Smooth muscle cell (in vitro differentiated cells): ENCODE measurements at regions not wholly inside any gene's neighbourhood (a gene's known extent, or its start where the extent isn't known, plus 50 kb on each side); places are given as distances from the start of the nearest gene placed in this dataset.

Source experiments
- DNase-seq: peaks from one replicate; lab custom pipeline; 2025; ENCODE audit not compliant: unreplicated experiment; lab: John Stamatoyannopoulos, UW
- H2AFZ ChIP-seq: fragments of 200-600 bp; sonication (generic); 2 replicates; pipeline ENCODE4 v1.6.0; 2016; ENCODE audit warnings: antibody characterized with exemption, low read depth, mild to moderate bottlenecking
- H3F3A ChIP-seq: fragments of 200-600 bp; sonication (generic); 2 replicates; pipeline ENCODE4 v1.6.0; 2017; ENCODE audit warnings: antibody characterized with exemption, low read depth
- H3K27ac ChIP-seq: fragments of 200-600 bp; sonication (generic); 2 replicates; pipeline ENCODE4 v1.5.1; 2016; ENCODE audit warnings: low read depth, mild to moderate bottlenecking
- H3K27me3 ChIP-seq: fragments of 200-600 bp; sonication (generic); 2 replicates; pipeline ENCODE4 v1.6.1; 2016; ENCODE audit warnings: low read depth, mild to moderate bottlenecking
- H3K36me3 ChIP-seq: fragments of 200-600 bp; sonication (generic); 2 replicates; pipeline ENCODE4 v1.5.1; 2016; ENCODE audit warnings: low read depth
- H3K4me1 ChIP-seq: fragments of 200-600 bp; sonication (generic); 2 replicates; pipeline ENCODE4 v1.5.1; 2016; ENCODE audit warnings: low read depth
- H3K4me2 ChIP-seq: fragments of 200-600 bp; sonication (generic); 2 replicates; pipeline ENCODE4 v1.6.0; 2016; ENCODE audit warnings: mild to moderate bottlenecking
- H3K4me3 ChIP-seq: fragments of 200-600 bp; sonication (generic); 2 replicates; pipeline ENCODE4 v1.5.1; 2016; ENCODE audit warnings: mild to moderate bottlenecking
- H3K79me2 ChIP-seq: fragments of 200-600 bp; sonication (generic); 2 replicates; pipeline ENCODE4 v1.6.0; 2016; ENCODE audit warnings: low read depth, mild to moderate bottlenecking
- H3K9ac ChIP-seq: fragments of 200-600 bp; sonication (generic); 2 replicates; pipeline ENCODE4 v1.6.0; 2016; ENCODE audit warnings: low read depth
- H3K9me3 ChIP-seq: fragments of 200-600 bp; sonication (generic); replicated peaks from 2 replicates; pipeline ENCODE4 v1.5.1; 2016; ENCODE audit warnings: low read depth
- H4K20me1 ChIP-seq: fragments of 200-600 bp; sonication (generic); 2 replicates; pipeline ENCODE4 v1.6.0; 2016; ENCODE audit warnings: low read depth
- WGBS: methylation state at CpG from one replicate; pipeline ENCODE4 v1.1.7; 2016; ENCODE audit warnings: low lambda C conversion rate; 5-methylcytosine and 5-hydroxymethylcytosine counted together
- TF ChIP-seq, protein P1 (sequence below): fragments of 200-600 bp; sonication (generic); IDR thresholded peaks from 2 replicates; pipeline ENCODE4 v1.5.1; 2017; ENCODE audit warnings: borderline replicate concordance, mild to moderate bottlenecking, antibody characterized with exemption; ENCODE audit not compliant: insufficient read depth, poor library complexity, severe bottlenecking

DNA sequence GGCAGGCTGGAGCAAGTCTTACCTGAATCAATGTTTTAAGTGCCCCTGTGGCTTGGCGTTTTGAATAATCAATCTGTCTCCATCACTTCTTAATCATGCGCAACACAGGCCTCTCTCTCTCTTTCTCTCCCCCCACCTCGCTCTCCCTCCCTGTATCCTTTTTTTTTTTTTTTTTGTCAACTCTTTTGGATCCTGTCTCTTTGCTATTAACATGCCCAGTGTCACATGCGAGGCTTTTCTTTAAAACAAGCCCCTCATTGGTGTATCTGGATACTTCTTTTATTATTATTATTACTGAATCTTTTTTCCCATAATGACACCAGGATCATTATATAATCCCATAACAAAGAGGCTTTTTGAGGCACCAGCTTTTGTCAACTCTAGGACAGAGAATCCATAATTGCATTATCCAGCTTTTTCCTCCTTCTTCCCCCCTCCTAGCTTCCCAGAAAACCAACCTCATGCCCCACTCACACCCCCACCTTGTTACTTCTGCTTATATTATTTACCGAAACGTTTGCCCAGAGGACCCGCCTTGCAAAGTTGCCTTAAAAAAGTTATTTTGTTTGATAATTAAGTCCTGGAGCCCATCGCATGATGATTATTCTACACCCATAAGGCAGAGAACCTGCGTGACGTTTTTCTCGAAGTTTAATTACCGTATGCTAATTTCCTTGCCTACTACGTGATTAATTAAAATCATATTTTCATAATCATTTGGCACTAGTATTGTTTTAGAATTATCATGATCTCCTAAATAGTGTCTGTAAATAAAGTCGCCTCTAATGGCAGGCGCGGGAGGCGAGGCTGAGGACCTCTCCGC, 148.1 kb upstream of the ZNF536 start:
- Histone ChIP-seq H4K20me1 (no peaks in the 10 kb centered on the region), H3K4me3 (peak overlapping the region; percentile 56), H3K27me3 (peaks cover 85% of the 10 kb centered on the region), H3K9ac (no peak overlapping the region), H3F3A (no peaks in the 10 kb centered on the region), H2AFZ (no peak overlapping the region), H3K79me2 (no peaks in the 10 kb centered on the region), H3K4me1 (peaks cover 32% of the 10 kb centered on the region), H3K9me3 (no peaks in the 10 kb centered on the region), H3K27ac (no peak overlapping the region), H3K4me2 (peak overlapping the region; percentile 89), H3K36me3 (no peaks in the 10 kb centered on the region)
- TF ChIP-seq, protein P1, sequence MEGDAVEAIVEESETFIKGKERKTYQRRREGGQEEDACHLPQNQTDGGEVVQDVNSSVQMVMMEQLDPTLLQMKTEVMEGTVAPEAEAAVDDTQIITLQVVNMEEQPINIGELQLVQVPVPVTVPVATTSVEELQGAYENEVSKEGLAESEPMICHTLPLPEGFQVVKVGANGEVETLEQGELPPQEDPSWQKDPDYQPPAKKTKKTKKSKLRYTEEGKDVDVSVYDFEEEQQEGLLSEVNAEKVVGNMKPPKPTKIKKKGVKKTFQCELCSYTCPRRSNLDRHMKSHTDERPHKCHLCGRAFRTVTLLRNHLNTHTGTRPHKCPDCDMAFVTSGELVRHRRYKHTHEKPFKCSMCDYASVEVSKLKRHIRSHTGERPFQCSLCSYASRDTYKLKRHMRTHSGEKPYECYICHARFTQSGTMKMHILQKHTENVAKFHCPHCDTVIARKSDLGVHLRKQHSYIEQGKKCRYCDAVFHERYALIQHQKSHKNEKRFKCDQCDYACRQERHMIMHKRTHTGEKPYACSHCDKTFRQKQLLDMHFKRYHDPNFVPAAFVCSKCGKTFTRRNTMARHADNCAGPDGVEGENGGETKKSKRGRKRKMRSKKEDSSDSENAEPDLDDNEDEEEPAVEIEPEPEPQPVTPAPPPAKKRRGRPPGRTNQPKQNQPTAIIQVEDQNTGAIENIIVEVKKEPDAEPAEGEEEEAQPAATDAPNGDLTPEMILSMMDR: no peak
- no peak for DNase-seq
- 13% methylated on average over 18 of the region's 18 CpGs for WGBS

DNA sequence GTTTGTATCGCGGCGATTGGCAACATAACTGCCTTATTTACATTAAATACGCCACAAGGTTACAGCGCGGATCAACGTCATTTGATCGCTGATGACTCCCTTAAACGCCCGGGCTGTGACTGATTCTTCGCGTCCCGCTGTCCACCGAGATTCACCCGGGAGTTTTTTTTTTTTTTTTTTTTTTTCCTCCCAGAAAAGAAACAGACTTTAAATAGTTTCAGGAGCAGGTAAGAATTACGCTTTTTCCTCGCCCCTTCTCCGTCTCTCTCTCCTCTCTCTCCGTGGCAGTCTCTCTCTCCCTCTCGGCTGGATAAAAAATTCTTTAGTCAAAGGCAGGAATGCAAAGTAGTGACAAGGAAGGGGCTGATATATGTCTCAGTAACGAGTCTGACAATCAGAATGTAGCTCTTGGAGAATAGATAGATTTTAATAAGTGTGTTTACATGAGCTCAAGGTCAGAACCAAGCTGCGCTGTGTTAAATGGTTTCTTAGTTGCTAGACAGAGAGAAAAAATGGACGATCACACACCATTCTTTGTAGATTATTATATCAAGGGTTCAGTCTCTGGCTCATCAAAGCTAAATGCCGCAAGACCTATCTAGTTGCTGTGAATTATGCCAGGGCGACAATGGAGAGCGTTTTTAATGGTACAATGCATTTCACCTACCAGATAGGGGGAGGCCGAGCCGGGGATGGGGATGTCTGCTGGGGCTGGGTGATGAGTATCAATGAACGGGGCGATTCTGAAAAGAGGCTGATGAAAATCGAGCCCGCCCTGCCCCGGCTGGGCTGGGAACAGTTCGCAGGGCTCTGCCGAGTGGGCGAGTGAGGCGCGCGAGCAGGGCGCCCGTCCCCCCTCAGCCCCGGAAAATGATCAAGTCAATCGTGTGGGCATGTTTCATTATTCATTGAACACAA, 147.2 kb upstream of the ZNF536 start:
- H2AFZ ChIP-seq: no peak overlapping the region

DNA sequence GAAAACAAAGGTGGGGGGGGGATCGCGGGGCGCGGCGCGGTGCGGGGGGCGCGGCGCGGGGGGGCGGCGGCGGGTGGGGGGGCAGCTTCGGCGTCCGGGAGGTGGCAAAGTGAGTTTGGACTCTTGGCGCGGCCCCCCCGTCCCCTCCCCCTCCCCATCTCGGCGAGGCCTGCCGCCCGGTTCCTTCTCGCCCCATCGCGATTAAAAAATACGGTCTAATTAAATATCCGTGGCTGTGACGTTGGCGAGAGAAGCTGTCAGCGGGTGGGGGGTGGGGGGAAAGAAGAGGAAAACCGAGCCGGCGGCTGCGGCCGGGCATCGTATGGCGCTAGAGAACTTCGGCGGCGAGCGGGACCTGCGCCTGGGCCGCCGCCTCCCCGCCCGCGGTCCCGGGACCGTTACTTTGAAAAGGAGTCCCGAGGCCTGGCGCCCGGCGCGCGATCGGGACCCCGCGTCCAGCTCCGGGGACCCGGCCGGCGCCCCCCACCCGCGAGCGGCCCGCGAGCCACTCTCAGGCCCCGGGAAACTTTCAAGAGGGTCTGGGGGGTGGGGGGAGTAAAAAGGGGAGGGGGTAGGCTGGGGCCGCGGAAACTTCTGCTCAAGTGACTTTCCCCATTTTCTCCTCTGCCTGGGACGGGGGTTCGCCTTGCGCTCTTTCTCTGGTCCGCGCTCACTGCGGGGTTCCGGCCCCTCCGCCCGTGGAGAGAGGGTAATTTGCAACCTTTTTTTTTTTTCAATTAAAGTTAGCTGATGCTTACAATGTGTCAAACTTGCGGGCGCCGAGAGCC, 146.3 kb upstream of the ZNF536 start:
- H3K79me2 ChIP-seq: no peaks in the 10 kb centered on the region
- H3K36me3 ChIP-seq: no peaks in the 10 kb centered on the region
- H3K9me3 ChIP-seq: no peaks in the 10 kb centered on the region
- peak overlapping the region; percentile 89 for H3K4me2 ChIP-seq
- no peak overlapping the region for H3K9ac ChIP-seq
- no peak overlapping the region for H2AFZ ChIP-seq
- TF ChIP-seq, protein P1: no peak
- 3% methylated on average over 41 of the region's 84 CpGs for WGBS
- H4K20me1 ChIP-seq: no peaks in the 10 kb centered on the region
- DNase-seq: no peak
- H3K27me3 ChIP-seq: peaks cover 74% of the 10 kb centered on the region
- peak overlapping the region; percentile 56 for H3K4me3 ChIP-seq
- peaks cover 41% of the 10 kb centered on the region for H3K4me1 ChIP-seq
- H3F3A ChIP-seq: no peaks in the 10 kb centered on the region
- H3K27ac ChIP-seq: no peak overlapping the region

More for the DNA sequence above, 147.2 kb upstream of the ZNF536 start:
- H3K79me2 ChIP-seq: no peaks in the 10 kb centered on the region
- DNase-seq: no peak
- H3K27me3 ChIP-seq: peaks cover 83% of the 10 kb centered on the region
- 5% methylated on average over 43 of the region's 43 CpGs for WGBS
- H3K27ac ChIP-seq: no peak overlapping the region
- H3K9me3 ChIP-seq: no peaks in the 10 kb centered on the region
- TF ChIP-seq, protein P1: no peak
- H3F3A ChIP-seq: no peaks in the 10 kb centered on the region
- no peaks in the 10 kb centered on the region for H3K36me3 ChIP-seq
- no peak overlapping the region for H3K9ac ChIP-seq
- no peaks in the 10 kb centered on the region for H4K20me1 ChIP-seq
- H3K4me2 ChIP-seq: peak overlapping the region; percentile 89
- H3K4me3 ChIP-seq: peak overlapping the region; percentile 56
- H3K4me1 ChIP-seq: peaks cover 41% of the 10 kb centered on the region
